Retinal pigment epithelial cell (primary cell): ENCODE measurements at regions not wholly inside any gene's neighbourhood (a gene's known extent, or its start where the extent isn't known, plus 50 kb on each side); places are given as distances from the start of the nearest gene placed in this dataset.

Experiments
- DNase-seq: peaks from one replicate; pipeline ENCODE4 v3.0.0-alpha.2; 2010; ENCODE audit warnings: low read depth
- H3K4me3 ChIP-seq: 2 replicates; pipeline ENCODE4 v1.5.1; 2011; ENCODE audit warnings: mild to moderate bottlenecking, low read length, control low read depth, moderate library complexity
- TF ChIP-seq, protein P1 (sequence below): conservative IDR thresholded peaks from 2 replicates; pipeline ENCODE4 v1.5.1; 2011; ENCODE audit warnings: low read depth, low read length, control low read depth, inconsistent platforms

DNA sequence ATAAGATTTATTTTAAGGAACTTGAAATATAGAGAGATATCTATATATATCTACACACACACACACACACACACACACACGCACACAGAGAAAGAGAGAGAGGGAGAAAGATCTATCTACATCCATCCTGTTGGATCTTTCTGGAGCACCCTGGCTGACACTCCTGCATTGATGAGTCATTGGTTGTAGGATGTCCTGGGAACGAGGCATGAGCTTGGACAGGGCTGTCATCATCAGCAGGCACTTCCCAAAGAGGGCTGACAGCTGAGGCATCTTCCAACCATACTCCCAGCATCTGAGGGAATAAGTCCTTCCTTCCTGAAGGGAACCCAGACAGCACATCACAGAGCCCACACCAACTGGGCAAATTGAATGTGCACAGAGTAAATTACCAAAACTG lies 99.1 kb upstream of the ERG start:
- no peak overlapping the region for H3K4me3 ChIP-seq
- DNase-seq: no peak
- TF ChIP-seq, protein P1, sequence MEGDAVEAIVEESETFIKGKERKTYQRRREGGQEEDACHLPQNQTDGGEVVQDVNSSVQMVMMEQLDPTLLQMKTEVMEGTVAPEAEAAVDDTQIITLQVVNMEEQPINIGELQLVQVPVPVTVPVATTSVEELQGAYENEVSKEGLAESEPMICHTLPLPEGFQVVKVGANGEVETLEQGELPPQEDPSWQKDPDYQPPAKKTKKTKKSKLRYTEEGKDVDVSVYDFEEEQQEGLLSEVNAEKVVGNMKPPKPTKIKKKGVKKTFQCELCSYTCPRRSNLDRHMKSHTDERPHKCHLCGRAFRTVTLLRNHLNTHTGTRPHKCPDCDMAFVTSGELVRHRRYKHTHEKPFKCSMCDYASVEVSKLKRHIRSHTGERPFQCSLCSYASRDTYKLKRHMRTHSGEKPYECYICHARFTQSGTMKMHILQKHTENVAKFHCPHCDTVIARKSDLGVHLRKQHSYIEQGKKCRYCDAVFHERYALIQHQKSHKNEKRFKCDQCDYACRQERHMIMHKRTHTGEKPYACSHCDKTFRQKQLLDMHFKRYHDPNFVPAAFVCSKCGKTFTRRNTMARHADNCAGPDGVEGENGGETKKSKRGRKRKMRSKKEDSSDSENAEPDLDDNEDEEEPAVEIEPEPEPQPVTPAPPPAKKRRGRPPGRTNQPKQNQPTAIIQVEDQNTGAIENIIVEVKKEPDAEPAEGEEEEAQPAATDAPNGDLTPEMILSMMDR: no peak

DNA sequence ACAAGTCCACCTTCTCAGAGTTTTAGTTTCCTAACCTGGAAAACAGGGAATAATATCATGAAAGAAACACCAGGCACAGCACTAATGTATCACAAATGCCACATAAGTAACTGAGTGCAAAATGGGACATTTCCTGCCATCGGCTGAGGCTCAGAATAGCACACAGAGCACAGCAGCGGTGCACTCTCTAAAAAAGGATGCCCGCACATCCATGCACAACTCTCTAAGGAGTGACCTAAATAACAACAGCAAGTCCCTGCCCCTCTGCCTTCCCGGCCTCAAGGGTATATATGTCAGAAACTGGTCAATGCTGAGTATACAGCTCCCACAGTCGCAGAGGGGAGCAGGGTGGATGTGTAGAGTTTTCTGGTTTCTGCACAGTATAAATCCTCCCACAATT lies 100.1 kb upstream of the ERG start:
- TF ChIP-seq, protein P1: no peak
- no peak overlapping the region for H3K4me3 ChIP-seq
- DNase-seq: no peak

DNA sequence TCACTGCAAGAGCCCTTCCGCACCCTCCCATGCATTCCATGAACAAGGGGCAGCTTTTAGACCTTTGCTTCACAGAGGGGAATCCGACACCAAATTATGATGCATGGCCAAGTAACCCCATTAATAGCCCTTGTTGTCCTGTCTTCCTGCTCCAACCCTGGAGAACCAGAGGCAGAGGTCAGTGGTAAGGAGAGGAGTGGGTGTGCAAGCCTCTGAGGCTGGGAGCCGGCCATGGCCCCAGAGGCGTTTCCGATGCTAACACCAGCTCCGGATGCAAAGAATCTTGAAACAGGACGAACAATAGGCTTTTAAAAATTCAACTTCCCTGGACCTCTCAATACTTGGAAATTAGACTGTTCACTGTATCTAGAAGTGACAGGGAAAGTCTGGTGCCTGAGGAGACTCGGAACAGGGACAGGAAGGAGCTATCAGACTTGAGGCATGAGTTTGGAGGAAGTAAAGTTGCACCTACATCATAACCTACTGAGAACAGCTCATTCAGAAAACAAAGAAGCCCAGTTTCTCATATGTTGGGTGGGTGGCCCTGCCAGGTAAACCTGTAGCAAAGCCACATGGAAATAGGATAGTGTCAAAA lies 101.2 kb upstream of the ERG start:
- no peak for DNase-seq
- TF ChIP-seq, protein P1: no peak
- H3K4me3 ChIP-seq: no peak overlapping the region

DNA sequence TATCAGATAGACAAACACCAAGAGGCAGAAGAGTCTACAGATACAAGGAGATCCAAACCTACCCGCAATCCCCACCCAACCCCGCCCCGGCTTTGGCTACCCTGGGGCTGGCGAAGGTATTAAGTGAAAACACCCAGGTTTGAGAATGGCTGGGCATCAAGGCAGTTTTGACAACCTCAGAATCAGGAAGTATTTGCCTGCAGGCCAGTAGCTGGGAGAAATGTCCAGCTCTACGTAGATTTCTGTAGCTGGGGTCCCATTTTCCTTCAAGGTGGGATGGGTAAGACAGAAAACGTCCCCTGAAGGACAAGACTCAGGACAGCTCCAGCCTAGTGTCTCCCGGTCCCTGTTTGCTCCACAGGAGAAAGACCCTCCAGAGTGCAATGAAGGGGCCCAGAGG lies 101.8 kb upstream of the ERG start:
- no peak for DNase-seq
- no peak overlapping the region for H3K4me3 ChIP-seq
- TF ChIP-seq, protein P1: no peak

DNA sequence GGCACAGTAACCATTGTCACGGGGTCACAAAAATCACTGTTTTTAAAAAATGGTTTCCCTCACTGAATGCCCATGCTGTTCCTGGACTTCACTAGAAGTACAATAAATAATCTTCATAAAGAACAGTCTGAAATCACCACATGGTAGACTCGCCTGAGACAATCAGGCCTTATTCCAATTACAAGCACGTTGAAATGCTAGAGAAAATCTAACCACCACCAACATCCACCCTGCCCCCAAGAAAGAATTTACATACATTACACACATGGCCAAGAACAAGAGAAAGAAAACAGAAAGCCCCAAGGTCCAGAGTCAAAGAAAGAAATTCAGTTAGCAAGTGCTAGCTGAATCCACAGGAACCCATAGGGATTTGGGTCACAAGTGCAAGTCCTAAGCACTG lies 107.0 kb upstream of the ERG start:
- TF ChIP-seq, protein P1: no peak
- no peak for DNase-seq
- H3K4me3 ChIP-seq: no peak overlapping the region

DNA sequence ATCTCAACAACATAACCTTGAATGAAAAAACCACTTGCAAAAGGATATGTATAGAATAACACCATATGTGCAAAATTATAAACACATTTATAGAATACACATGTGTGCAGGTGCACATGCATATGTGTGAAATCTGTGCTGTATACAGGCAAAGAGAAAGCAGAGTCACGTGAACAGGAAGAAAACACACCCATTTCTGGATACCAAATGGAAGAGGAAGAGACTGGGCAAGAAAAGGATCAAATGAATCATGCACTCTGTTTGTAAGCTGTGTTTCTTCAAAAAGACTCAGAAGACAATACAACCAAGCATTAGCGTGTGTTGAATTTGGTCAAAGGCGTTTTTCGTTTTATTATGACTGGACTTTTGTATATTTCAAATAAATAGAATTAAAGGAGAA lies 111.3 kb upstream of the ERG start:
- H3K4me3 ChIP-seq: no peak overlapping the region
- TF ChIP-seq, protein P1: no peak
- no peak for DNase-seq

DNA sequence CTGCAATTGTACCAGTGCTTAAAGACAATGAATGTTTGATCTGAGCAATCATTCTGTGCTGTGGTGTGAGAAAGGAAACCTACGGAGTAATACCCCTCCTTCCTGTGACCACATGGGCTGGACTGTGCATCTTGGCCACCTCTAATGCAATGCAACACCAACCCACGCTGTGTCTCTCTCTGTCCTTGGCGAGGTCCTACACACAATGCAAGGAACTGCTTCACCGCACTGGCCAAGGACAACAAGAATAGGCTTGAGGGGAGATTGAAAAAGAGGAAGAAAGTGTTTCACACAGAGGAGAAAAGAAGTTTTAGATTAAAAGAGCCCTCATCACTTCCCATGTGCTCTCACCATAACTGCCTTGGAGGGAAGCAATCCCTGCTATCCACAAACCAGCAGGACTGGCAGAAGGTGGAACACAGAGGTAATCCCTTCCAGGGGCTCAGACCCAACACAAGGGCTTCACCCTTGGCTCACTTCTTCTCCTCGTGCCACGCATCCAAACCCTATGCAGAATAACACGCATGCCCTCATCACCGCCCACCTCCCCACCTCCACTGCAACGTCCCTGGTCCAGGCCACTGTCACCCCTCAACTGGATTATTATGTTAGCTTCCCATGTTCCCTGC lies 112.5 kb upstream of the ERG start:
- TF ChIP-seq, protein P1: no peak
- no peak for DNase-seq
- no peak overlapping the region for H3K4me3 ChIP-seq
